GM21737 (cell line): ENCODE measurements at regions not wholly inside any gene's neighbourhood (a gene's known extent, or its start where the extent isn't known, plus 50 kb on each side); places are given as distances from the start of the nearest gene placed in this dataset.

Source experiments
- ATAC-seq: cut with Tn5 transposase; IDR thresholded peaks from one replicate; pipeline ENCODE4 v1.9.1; 2021; ENCODE audit warnings: mild to moderate bottlenecking, moderate library complexity; ENCODE audit not compliant: unreplicated experiment

GRCh38 chr13:44236801-44237207, 136.8 kb upstream of the SERP2 start:
- no peak for ATAC-seq

- peak; percentile 78 for ATAC-seq
These were observed 136.3 kb upstream of the SERP2 start for GRCh38 chr13:44237276-44237767.

GRCh38 chr13:44237881-44238421, 135.7 kb upstream of the SERP2 start:
- no peak for ATAC-seq

- ATAC-seq, result no peak
These were observed 132.9 kb upstream of the SERP2 start for GRCh38 chr13:44240611-44241145.

GRCh38 chr13:44241638-44242037, 132.0 kb upstream of the SERP2 start:
- ATAC-seq, result no peak

GRCh38 chr13:44242766-44243165, 130.9 kb upstream of the SERP2 start:
- ATAC-seq, result no peak

- peak; percentile 65 for ATAC-seq
These were observed 130.3 kb upstream of the SERP2 start for GRCh38 chr13:44243198-44243857.

GRCh38 chr13:44244288-44244687, 129.3 kb upstream of the SERP2 start:
- ATAC-seq, result no peak

- ATAC-seq, result no peak
These were observed 124.2 kb upstream of the SERP2 start for GRCh38 chr13:44249431-44249836.

- no peak for ATAC-seq
These were observed 120.7 kb upstream of the SERP2 start for GRCh38 chr13:44252938-44253337.

GRCh38 chr13:44255771-44256364, 117.8 kb upstream of the SERP2 start:
- no peak for ATAC-seq

GRCh38 chr13:44257796-44258195, 115.8 kb upstream of the SERP2 start:
- no peak for ATAC-seq

GRCh38 chr13:44259045-44260027, 114.3 kb upstream of the SERP2 start:
- peak; percentile 72 for ATAC-seq

- no peak for ATAC-seq
These were observed 113.3 kb upstream of the SERP2 start for GRCh38 chr13:44260336-44260735.

- ATAC-seq, result no peak
These were observed 109.6 kb upstream of the SERP2 start for GRCh38 chr13:44263751-44264620.

GRCh38 chr13:44266305-44266704, 107.3 kb upstream of the SERP2 start:
- no peak for ATAC-seq

- ATAC-seq, result no peak
These were observed 106.9 kb upstream of the SERP2 start for GRCh38 chr13:44266772-44267171.

- ATAC-seq, result no peak
These were observed 106.4 kb upstream of the SERP2 start for GRCh38 chr13:44267203-44267602.

GRCh38 chr13:44267980-44268379, 105.6 kb upstream of the SERP2 start:
- ATAC-seq, result no peak

- ATAC-seq, result no peak
These were observed 104.6 kb upstream of the SERP2 start for GRCh38 chr13:44268980-44269379.
